ENCODE measurements at regions not wholly inside any gene's neighbourhood (a gene's known extent, or its start where the extent isn't known, plus 50 kb on each side); places are given as distances from the start of the nearest gene placed in this dataset.
A peak's percentile ranks its signal among the peaks of the same experiment; 100 is the strongest.

- Mint-ChIP-seq H3K27me3 (ENCODE audit: low read depth) (no peaks in the 10 kb centered on the region), H3K4me1 (peaks cover 6% of the 10 kb centered on the region in 2 experiments), H3K36me3 (ENCODE audit: insufficient read depth in 1 of 3, low read depth in 3 of 3) (no peaks in the 10 kb centered on the region), H3K9me3 (no peaks in the 10 kb centered on the region; a peak in 1 of 5 replicates), H3K4me3 (no peak overlapping the region), H3K27ac (peak overlapping the region in 1 of 3 experiments; percentile 52; a peak in 1 of 7 replicates)
- WGBS (ENCODE audit: extremely low coverage, insufficient read length, low lambda C conversion rate), result no CpG with 5 or more reads among the region's 3 CpGs
- no peaks in the 10 kb centered on the region for H3K79me2 ChIP-seq (ENCODE audit: insufficient read depth, low read length)
- no peak overlapping the region for H3K27ac ChIP-seq (ENCODE audit: insufficient read length, low read depth, low read length)
- no peak for DNase-seq
- no peaks in the 10 kb centered on the region for H3K79me1 ChIP-seq (ENCODE audit: insufficient read depth, low read depth, low read length, poor library complexity, severe bottlenecking)
- no peak overlapping the region for H3K9ac ChIP-seq (ENCODE audit: extremely low read depth, insufficient read length, low read length)
- no peak for TF ChIP-seq CTCF (conservative IDR thresholded peaks at IDR 0.05)
- no peak overlapping the region for H2AFZ ChIP-seq (ENCODE audit: low read length)
- no peaks in the 10 kb centered on the region for H3K4me1 ChIP-seq (ENCODE audit: insufficient read depth, low read length)
- no peak overlapping the region for H3K4me2 ChIP-seq (ENCODE audit: insufficient read depth, insufficient read length, low read length)
- H3K23ac ChIP-seq (ENCODE audit: insufficient read length, low read depth, low read length), result no peak overlapping the region
- no peak overlapping the region for H3K4ac ChIP-seq (ENCODE audit: low read depth, low read length)
- H2AK5ac ChIP-seq (ENCODE audit: insufficient read length, low read length), result no peak overlapping the region
- no peak overlapping the region for H2BK20ac ChIP-seq (ENCODE audit: low read depth, low read length, poor library complexity, severe bottlenecking)
- H3K27me3 ChIP-seq (ENCODE audit: insufficient read depth, low read length), result no peaks in the 10 kb centered on the region
- H3K14ac ChIP-seq (ENCODE audit: insufficient read depth, low read length), result no peak overlapping the region
- H4K91ac ChIP-seq (ENCODE audit: insufficient read length, low read depth, low read length), result no peak overlapping the region
- H2BK12ac ChIP-seq (ENCODE audit: insufficient read length, low read depth, low read length), result no peak overlapping the region
- no peaks in the 10 kb centered on the region for H4K20me1 ChIP-seq (ENCODE audit: control insufficient read depth, insufficient read depth, insufficient read length)
- no peak overlapping the region for H2BK120ac ChIP-seq (ENCODE audit: low read depth, low read length, poor library complexity, severe bottlenecking)
- no peak overlapping the region for H3T11ph ChIP-seq (ENCODE audit: low read length)
- H4K8ac ChIP-seq (replicated peaks; ENCODE audit: insufficient read length, low read depth, low read length), result no peak overlapping the region
- H4K5ac ChIP-seq (ENCODE audit: insufficient read length, low read depth, low read length), result no peak overlapping the region
- H3K56ac ChIP-seq (ENCODE audit: insufficient read length, low read depth, low read length), result no peak overlapping the region
- H2BK15ac ChIP-seq (ENCODE audit: low read depth, low read length), result no peak overlapping the region
- no peaks in the 10 kb centered on the region for H3K9me3 ChIP-seq (ENCODE audit: control insufficient read depth, low read depth, low read length)
- H3K18ac ChIP-seq (ENCODE audit: insufficient read length, low read depth, low read length), result no peak overlapping the region
- no peaks in the 10 kb centered on the region for H3K23me2 ChIP-seq (ENCODE audit: insufficient read length, low read depth, low read length, poor library complexity, severe bottlenecking)
- H2BK5ac ChIP-seq (ENCODE audit: insufficient read length, low read length), result no peak overlapping the region
Observed at GRCh38 chr6:23319582-23319981, 750.2 kb downstream of the HDGFL1 start.
